Hepatocyte (in vitro differentiated cells): ENCODE measurements at regions not wholly inside any gene's neighbourhood (a gene's known extent, or its start where the extent isn't known, plus 50 kb on each side); places are given as distances from the start of the nearest gene placed in this dataset.

Experiments used
- DNase-seq: peaks from one replicate; pipeline ENCODE4 v3.0.0-alpha.2; 2016; ENCODE audit warnings: low spot score
- H2AFZ ChIP-seq: fragments of 200-600 bp; sonication (generic); 2 replicates; pipeline ENCODE4 v1.6.0; 2016; ENCODE audit warnings: antibody characterized with exemption, mild to moderate bottlenecking
- H3K27ac ChIP-seq: fragments of 200-600 bp; sonication (generic); 2 replicates; pipeline ENCODE4 v1.5.1; 2016; ENCODE audit warnings: mild to moderate bottlenecking
- H3K27me3 ChIP-seq: fragments of 200-600 bp; sonication (generic); 2 replicates; pipeline ENCODE4 v1.6.1; 2016
- H3K36me3 ChIP-seq: fragments of 200-600 bp; sonication (generic); replicated peaks from 2 replicates; pipeline ENCODE4 v1.5.1; 2016; ENCODE audit warnings: low read depth; ENCODE audit not compliant: insufficient read depth
- H3K4me1 ChIP-seq: fragments of 200-600 bp; sonication (generic); 2 replicates; pipeline ENCODE4 v1.5.1; 2016; ENCODE audit warnings: mild to moderate bottlenecking, moderate library complexity; ENCODE audit not compliant: insufficient read depth
- H3K4me2 ChIP-seq: fragments of 200-600 bp; sonication (generic); 2 replicates; pipeline ENCODE4 v1.6.0; 2016
- H3K4me3 ChIP-seq: fragments of 200-600 bp; sonication (generic); 2 replicates; pipeline ENCODE4 v1.5.1; 2016; ENCODE audit warnings: mild to moderate bottlenecking
- H3K79me2 ChIP-seq: fragments of 200-600 bp; sonication (generic); 2 replicates; pipeline ENCODE4 v1.6.0; 2017; ENCODE audit warnings: mild to moderate bottlenecking
- H3K9me2 ChIP-seq: fragments of 200-600 bp; sonication (generic); replicated peaks from 2 replicates; pipeline ENCODE4 v1.6.0; 2017; ENCODE audit warnings: mild to moderate bottlenecking; ENCODE audit not compliant: insufficient read depth
- H3K9me3 ChIP-seq: fragments of 200-600 bp; sonication (generic); 2 replicates; pipeline ENCODE4 v1.5.1; 2016; ENCODE audit warnings: low read depth, mild to moderate bottlenecking
- H4K20me1 ChIP-seq: fragments of 200-600 bp; sonication (generic); 2 replicates; pipeline ENCODE4 v1.6.0; 2016; ENCODE audit warnings: mild to moderate bottlenecking; ENCODE audit not compliant: insufficient read depth, poor library complexity, severe bottlenecking
- CTCF ChIP-seq: fragments of 200-600 bp; sonication (generic); IDR thresholded peaks from 2 replicates; pipeline ENCODE4 v1.5.1; 2016; ENCODE audit warnings: antibody characterized with exemption, mild to moderate bottlenecking; ENCODE audit not compliant: poor library complexity
- EZH2 ChIP-seq: fragments of 200-600 bp; sonication (generic); IDR thresholded peaks from 2 replicates; pipeline ENCODE4 v1.6.1; 2016; ENCODE audit warnings: antibody characterized with exemption, mild to moderate bottlenecking, borderline replicate concordance
- EZH2phosphoT487 ChIP-seq: fragments of 200-600 bp; sonication (generic); IDR thresholded peaks from one replicate; pipeline ENCODE4 v1.6.1; 2018; ENCODE audit warnings: antibody characterized with exemption, mild to moderate bottlenecking, low read depth, moderate library complexity; ENCODE audit not compliant: unreplicated experiment, severe bottlenecking
- WGBS: methylation state at CpG from one replicate; pipeline ENCODE4 v1.1.6; 2016; ENCODE audit warnings: low lambda C conversion rate; ENCODE audit errors: missing lambda C conversion rate; 5-methylcytosine and 5-hydroxymethylcytosine counted together

- H3K9me3 ChIP-seq: no peaks in the 10 kb centered on the region
- no peaks in the 10 kb centered on the region for H3K27me3 ChIP-seq
- TF ChIP-seq EZH2phosphoT487 (no peak), CTCF (no peak), EZH2 (no peak)
- no peaks in the 10 kb centered on the region for H3K9me2 ChIP-seq
- H3K4me2 ChIP-seq: no peak overlapping the region
- no peaks in the 10 kb centered on the region for H3K36me3 ChIP-seq
- H2AFZ ChIP-seq: no peak overlapping the region
- no peaks in the 10 kb centered on the region for H3K79me2 ChIP-seq
- no peak overlapping the region for H3K4me3 ChIP-seq
- H3K27ac ChIP-seq: no peak overlapping the region
- WGBS: 69% methylated on average over 1 of the region's 1 CpG
- no peaks in the 10 kb centered on the region for H4K20me1 ChIP-seq
- no peaks in the 10 kb centered on the region for H3K4me1 ChIP-seq
- DNase-seq: no peak
Measured at GRCh38 chr9:23073136-23073535, 626.5 kb downstream of the DMRTA1 start.

- Histone ChIP-seq H3K9me3 (no peaks in the 10 kb centered on the region), H3K27ac (no peak overlapping the region), H3K79me2 (no peaks in the 10 kb centered on the region), H4K20me1 (no peaks in the 10 kb centered on the region), H3K4me3 (no peak overlapping the region), H3K4me2 (no peak overlapping the region), H3K27me3 (no peaks in the 10 kb centered on the region), H3K9me2 (no peaks in the 10 kb centered on the region), H2AFZ (no peak overlapping the region), H3K4me1 (no peaks in the 10 kb centered on the region), H3K36me3 (no peaks in the 10 kb centered on the region)
- 93% methylated on average over 2 of the region's 2 CpGs for WGBS
- DNase-seq: no peak
- TF ChIP-seq CTCF (no peak), EZH2 (no peak), EZH2phosphoT487 (no peak)
Measured at GRCh38 chr9:23079798-23080197, 633.2 kb downstream of the DMRTA1 start.

GRCh38 chr9:23081377-23081776, 634.8 kb downstream of the DMRTA1 start:
- H2AFZ ChIP-seq: no peak overlapping the region
- no peaks in the 10 kb centered on the region for H4K20me1 ChIP-seq
- H3K4me1 ChIP-seq: no peaks in the 10 kb centered on the region
- no peak for TF ChIP-seq CTCF
- no peak for TF ChIP-seq EZH2
- no peak for TF ChIP-seq EZH2phosphoT487
- 92% methylated on average over 5 of the region's 5 CpGs for WGBS
- H3K9me2 ChIP-seq: no peaks in the 10 kb centered on the region
- H3K4me3 ChIP-seq: no peak overlapping the region
- no peak overlapping the region for H3K27ac ChIP-seq
- no peak overlapping the region for H3K4me2 ChIP-seq
- no peaks in the 10 kb centered on the region for H3K27me3 ChIP-seq
- no peaks in the 10 kb centered on the region for H3K79me2 ChIP-seq
- no peaks in the 10 kb centered on the region for H3K9me3 ChIP-seq
- no peaks in the 10 kb centered on the region for H3K36me3 ChIP-seq
- no peak for DNase-seq

GRCh38 chr9:23088932-23089364, 642.3 kb downstream of the DMRTA1 start:
- TF ChIP-seq EZH2phosphoT487 (no peak), EZH2 (no peak), CTCF (peak; percentile 42)
- Histone ChIP-seq H3K79me2 (no peaks in the 10 kb centered on the region), H3K4me2 (no peak overlapping the region), H3K27ac (no peak overlapping the region), H3K36me3 (no peaks in the 10 kb centered on the region), H4K20me1 (no peaks in the 10 kb centered on the region), H3K9me2 (no peaks in the 10 kb centered on the region), H2AFZ (no peak overlapping the region), H3K9me3 (no peaks in the 10 kb centered on the region), H3K27me3 (no peaks in the 10 kb centered on the region), H3K4me3 (no peak overlapping the region), H3K4me1 (no peaks in the 10 kb centered on the region)
- WGBS: 42% methylated on average over 5 of the region's 5 CpGs
- peak; percentile 43 for DNase-seq
